H1 (cell line): ENCODE measurements at regions not wholly inside any gene's neighbourhood (a gene's known extent, or its start where the extent isn't known, plus 50 kb on each side); places are given as distances from the start of the nearest gene placed in this dataset.

Source experiments
- CTCF ChIA-PET: fragments of 300-600 bp; sonication (Branson Sonifier 250); formaldehyde crosslinking; loops from one replicate; lab custom pipeline; 2021; ENCODE audit not compliant: partially characterized antibody; lab: Charles Lee
- POLR2A ChIA-PET: fragments of 300-600 bp; sonication (Branson Sonifier 250); formaldehyde crosslinking; loops from one replicate; lab custom pipeline; 2021; ENCODE audit warnings: inconsistent platforms; ENCODE audit not compliant: partially characterized antibody; lab: Charles Lee
- DNase-seq, 2 experiments: peaks; one replicate each; pipeline versions ENCODE4 v3.0.0 to v3.0.0-alpha.2; 2010 to 2022; ENCODE audit warnings: low spot score in 2 of 2, low read depth in 1 of 2, mixed read lengths in 1 of 2
- FAIRE-seq: peaks from 2 replicates; lab custom pipeline; 2011; peaks lifted over from hg19 to GRCh38; lab: Jason Lieb, UNC
- H2AFZ ChIP-seq: 2 replicates; pipeline ENCODE4 v1.8.1; 2012; ENCODE audit warnings: low read length, inconsistent platforms
- H2AK5ac ChIP-seq: 2 replicates; pipeline ENCODE4 v1.6.1; 2013; ENCODE audit warnings: low read depth, low read length
- H2BK120ac ChIP-seq: replicated peaks from 2 replicates; pipeline ENCODE3; 2013; ENCODE audit warnings: low read depth, low read length, inconsistent platforms
- H2BK12ac ChIP-seq: 2 replicates; pipeline ENCODE4 v1.6.1; 2013; ENCODE audit warnings: low read depth, low read length
- H2BK15ac ChIP-seq: 2 replicates; pipeline ENCODE4 v1.6.1; 2013; ENCODE audit warnings: low read length
- H2BK20ac ChIP-seq: 2 replicates; pipeline ENCODE4 v1.6.1; 2013; ENCODE audit warnings: low read length
- H2BK5ac ChIP-seq: 2 replicates; pipeline ENCODE4 v1.6.1; 2013; ENCODE audit warnings: low read depth, low read length
- H3K14ac ChIP-seq: 2 replicates; pipeline ENCODE4 v1.6.1; 2013; ENCODE audit warnings: inconsistent platforms; ENCODE audit not compliant: insufficient read length
- H3K18ac ChIP-seq: 2 replicates; pipeline ENCODE4 v1.6.1; 2013; ENCODE audit warnings: low read length; ENCODE audit errors: extremely low read depth
- H3K23ac ChIP-seq: 2 replicates; pipeline ENCODE4 v1.6.1; 2013; ENCODE audit warnings: inconsistent platforms; ENCODE audit not compliant: insufficient read length
- H3K23me2 ChIP-seq: 2 replicates; pipeline ENCODE4 v1.6.1; 2013; ENCODE audit warnings: low read depth, low read length
- H3K27ac ChIP-seq: 2 replicates; pipeline ENCODE4 v1.6.1; 2011; ENCODE audit warnings: low read depth, low read length, inconsistent platforms
- H3K27me3 ChIP-seq, 4 experiments: replicated peaks in 1 of 4; 1 replicate in 1 of 4; 2 replicates in 3 of 4; pipeline versions ENCODE4 v1.6.1 to v1.8.1; 2011 to 2013; ENCODE audit warnings: low read length in 3 of 4, mild to moderate bottlenecking in 3 of 4, inconsistent platforms in 2 of 4, mixed read lengths in 2 of 4, moderate library complexity in 1 of 4; ENCODE audit not compliant: control insufficient read depth in 3 of 4, insufficient read depth in 3 of 4; ENCODE audit errors: extremely low read depth in 1 of 4
- H3K36me3 ChIP-seq, 4 experiments: 2 replicates each; pipeline versions ENCODE4 v1.6.1 to v1.8.1; 2011 to 2013; ENCODE audit warnings: mild to moderate bottlenecking in 4 of 4, low read length in 3 of 4, moderate library complexity in 2 of 4, control low read depth in 1 of 4, inconsistent platforms in 1 of 4; ENCODE audit not compliant: insufficient read depth in 4 of 4, control insufficient read depth in 2 of 4
- H3K4ac ChIP-seq: replicated peaks from 2 replicates; pipeline ENCODE3; 2013; ENCODE audit warnings: low read length, low read depth, mixed read lengths, inconsistent platforms; ENCODE audit not compliant: insufficient read length
- H3K4me1 ChIP-seq, 4 experiments: replicated peaks in 1 of 4; 1 replicate in 1 of 4; 2 replicates in 3 of 4; pipeline versions ENCODE4 v1.6.1 to v1.8.1; 2011 to 2013; ENCODE audit warnings: low read length in 3 of 4, inconsistent platforms in 2 of 4, mixed read lengths in 1 of 4; ENCODE audit not compliant: insufficient read depth in 4 of 4, control insufficient read depth in 3 of 4
- H3K4me2 ChIP-seq, 2 experiments: 2 replicates each; pipeline versions ENCODE4 v1.6.1 to v1.8.1; 2011 to 2013; ENCODE audit warnings: low read depth in 2 of 2, low read length in 2 of 2, control low read depth in 1 of 2, inconsistent platforms in 1 of 2, mild to moderate bottlenecking in 1 of 2; ENCODE audit not compliant: insufficient read depth in 1 of 2
- H3K4me3 ChIP-seq, 4 experiments: fragments of 200-600, 300-600 bp in 1 of 4; sonication (generic), shearing (Covaris generic), sonication (Bioruptor Twin) in 1 of 4; 2 replicates each; pipeline versions ENCODE4 v1.5.1 to v1.8.1; 2011 to 2016; ENCODE audit warnings: low read length in 4 of 4, low read depth in 3 of 4, control low read depth in 2 of 4, inconsistent platforms in 2 of 4, mild to moderate bottlenecking in 2 of 4, mixed read lengths in 1 of 4, moderate library complexity in 1 of 4; ENCODE audit not compliant: insufficient read depth in 2 of 4; ENCODE audit errors: extremely low read depth in 1 of 4
- H3K56ac ChIP-seq: replicated peaks from 2 replicates; pipeline ENCODE3; 2013; ENCODE audit warnings: low read depth, mild to moderate bottlenecking, mixed read lengths, low read length, inconsistent platforms; ENCODE audit not compliant: insufficient read length
- H3K79me1 ChIP-seq: 2 replicates; pipeline ENCODE4 v1.6.1; 2013; ENCODE audit warnings: low read depth, low read length, control low read depth
- H3K79me2 ChIP-seq, 2 experiments: 2 replicates each; pipeline versions ENCODE4 v1.6.1 to v1.8.1; 2012 to 2013; ENCODE audit warnings: low read length in 2 of 2, mild to moderate bottlenecking in 2 of 2, inconsistent platforms in 1 of 2; ENCODE audit not compliant: insufficient read depth in 2 of 2, control insufficient read depth in 1 of 2
- H3K9ac ChIP-seq, 4 experiments: replicated peaks in 1 of 4; 1 replicate in 1 of 4; 2 replicates in 3 of 4; pipeline versions ENCODE4 v1.6.1 to v1.8.1; 2011 to 2013; ENCODE audit warnings: low read depth in 3 of 4, low read length in 3 of 4, control low read depth in 2 of 4, mild to moderate bottlenecking in 2 of 4, moderate library complexity in 2 of 4, inconsistent platforms in 1 of 4; ENCODE audit errors: extremely low read depth in 1 of 4
- H3K9me3 ChIP-seq, 2 experiments: 2 replicates each; pipeline versions ENCODE4 v1.6.1 to v1.8.1; 2012 to 2013; ENCODE audit warnings: mild to moderate bottlenecking in 2 of 2, moderate library complexity in 2 of 2, control low read depth in 1 of 2, inconsistent platforms in 1 of 2, low read depth in 1 of 2, low read length in 1 of 2, mixed read lengths in 1 of 2; ENCODE audit not compliant: insufficient read depth in 2 of 2
- H4K20me1 ChIP-seq, 2 experiments: replicated peaks in 1 of 2; 2 replicates each; pipeline versions ENCODE3 to v1.8.1; 2011 to 2013; ENCODE audit warnings: inconsistent platforms in 2 of 2, low read length in 2 of 2, mild to moderate bottlenecking in 1 of 2; ENCODE audit not compliant: insufficient read depth in 2 of 2, control insufficient read depth in 1 of 2
- H4K5ac ChIP-seq: 2 replicates; pipeline ENCODE4 v1.6.1; 2013; ENCODE audit warnings: low read length, low read depth, mixed read lengths, inconsistent platforms; ENCODE audit not compliant: insufficient read length
- H4K8ac ChIP-seq: 2 replicates; pipeline ENCODE4 v1.8.0; 2013; ENCODE audit warnings: mild to moderate bottlenecking, moderate library complexity, low read length, inconsistent platforms; ENCODE audit not compliant: insufficient read depth; ENCODE audit errors: extremely low read depth
- H4K91ac ChIP-seq: replicated peaks from 2 replicates; pipeline ENCODE3; 2013; ENCODE audit warnings: low read length, mixed read lengths, inconsistent platforms; ENCODE audit not compliant: insufficient read length
- ASH2L ChIP-seq: fragments of 200-600, 300-600 bp; sonication (generic); IDR thresholded peaks from one replicate; pipeline ENCODE4 v1.7.1; 2017; ENCODE audit warnings: low read length
- BCL11A ChIP-seq, 2 experiments: IDR thresholded peaks; one replicate each; pipeline ENCODE4 v1.6.1; 2011; ENCODE audit warnings: low read depth in 2 of 2, low read length in 2 of 2, mild to moderate bottlenecking in 2 of 2
- EGR1 ChIP-seq: IDR thresholded peaks from 2 replicates; pipeline ENCODE4 v1.6.1; 2011; ENCODE audit warnings: low read depth, low read length, borderline replicate concordance
- EP300 ChIP-seq, 2 experiments: IDR thresholded peaks; 1 replicate in 1 of 2; 2 replicates in 1 of 2; pipeline ENCODE4 v1.6.1; 2011 to 2012; ENCODE audit warnings: low read depth in 2 of 2, low read length in 2 of 2, mild to moderate bottlenecking in 2 of 2, borderline replicate concordance in 1 of 2, inconsistent platforms in 1 of 2, moderate library complexity in 1 of 2
- EZH2 ChIP-seq: fragments of 200-600 bp; sonication (generic); IDR thresholded peaks from 2 replicates; pipeline ENCODE4 v1.7.1; 2012; ENCODE audit warnings: low read depth, mild to moderate bottlenecking, moderate library complexity, low read length, inconsistent platforms; ENCODE audit not compliant: severe bottlenecking
- FOSL1 ChIP-seq: IDR thresholded peaks from 2 replicates; pipeline ENCODE4 v1.6.1; 2011; ENCODE audit warnings: mild to moderate bottlenecking, low read depth, low read length, moderate library complexity; ENCODE audit not compliant: insufficient read depth
- GABPA ChIP-seq: IDR thresholded peaks from 2 replicates; pipeline ENCODE4 v1.6.1; 2011; ENCODE audit warnings: mild to moderate bottlenecking, low read length, moderate library complexity, borderline replicate concordance; ENCODE audit not compliant: insufficient read depth
- HDAC2 ChIP-seq, 2 experiments: fragments of 300-600 bp in 1 of 2; sonication (generic) in 1 of 2; IDR thresholded peaks; 2 replicates each; pipeline ENCODE4 v1.6.1; 2011 to 2012; ENCODE audit warnings: low read depth in 2 of 2, low read length in 2 of 2, mild to moderate bottlenecking in 2 of 2, moderate library complexity in 2 of 2, borderline replicate concordance in 1 of 2, inconsistent platforms in 1 of 2
- JUN ChIP-seq: IDR thresholded peaks from 2 replicates; pipeline ENCODE4 v1.6.1; 2011; ENCODE audit warnings: low read depth, mild to moderate bottlenecking, improper control_type of control experiment, low read length
- JUND ChIP-seq: IDR thresholded peaks from 2 replicates; pipeline ENCODE4 v1.6.1; 2011; ENCODE audit warnings: mild to moderate bottlenecking, improper control_type of control experiment, low read length
- KDM4A ChIP-seq: IDR thresholded peaks from one replicate; pipeline ENCODE4 v1.7.1; 2012; ENCODE audit warnings: low read depth, mild to moderate bottlenecking, moderate library complexity, low read length, inconsistent platforms; ENCODE audit not compliant: severe bottlenecking
- RAD21 ChIP-seq, 2 experiments: IDR thresholded peaks in 1 of 2; conservative IDR thresholded peaks in 1 of 2; 2 replicates each; pipeline ENCODE4 v1.6.1; 2011; ENCODE audit warnings: low read depth in 2 of 2, low read length in 2 of 2, improper control_type of control experiment in 1 of 2, inconsistent platforms in 1 of 2, mild to moderate bottlenecking in 1 of 2, moderate library complexity in 1 of 2
- SIN3A ChIP-seq, 2 experiments: IDR thresholded peaks in 1 of 2; conservative IDR thresholded peaks in 1 of 2; 2 replicates each; pipeline ENCODE4 v1.6.1; 2011 to 2012; ENCODE audit warnings: low read length in 2 of 2, improper control_type of control experiment in 1 of 2, low read depth in 1 of 2, mild to moderate bottlenecking in 1 of 2
- SUZ12 ChIP-seq: fragments of 200-600 bp; sonication (generic); IDR thresholded peaks from 2 replicates; pipeline ENCODE4 v1.6.1; 2012; ENCODE audit warnings: mild to moderate bottlenecking, inconsistent platforms, low read length, moderate library complexity, mixed read lengths
- WGBS, 2 experiments: shearing (Covaris generic) in 1 of 2; methylation state at CpG; one replicate each; pipeline versions ENCODE4 v1.1.6 to v1.1.7; 2013 to 2015; ENCODE audit warnings: low lambda C conversion rate in 2 of 2, mixed read lengths in 2 of 2, inconsistent platforms in 1 of 2, low coverage in 1 of 2, missing lambda C conversion rate in 1 of 2; ENCODE audit not compliant: insufficient replicate concordance in 2 of 2, insufficient coverage in 1 of 2, insufficient read length in 1 of 2; ENCODE audit errors: extremely low coverage in 1 of 2, missing lambda C conversion rate in 1 of 2; 5-methylcytosine and 5-hydroxymethylcytosine counted together

- POLR2A ChIA-PET: no interaction called here
- FAIRE-seq: no peak
- TF ChIP-seq JUN: no peak
- TF ChIP-seq JUND: no peak
- TF ChIP-seq GABPA: no peak
- no peak for TF ChIP-seq EP300 (IDR thresholded peaks at IDR 0.05; ENCODE audit: borderline replicate concordance in 1 of 2, low read depth in 2 of 2, low read length in 2 of 2)
- TF ChIP-seq RAD21 (IDR thresholded peaks at IDR 0.05 in 1 of 2, conservative IDR thresholded peaks at IDR 0.05 in 1 of 2; ENCODE audit: low read depth in 2 of 2, low read length in 2 of 2): no peak
- no peak for TF ChIP-seq EZH2
- no peak for TF ChIP-seq ASH2L
- TF ChIP-seq FOSL1: no peak
- TF ChIP-seq HDAC2 (IDR thresholded peaks at IDR 0.05; ENCODE audit: borderline replicate concordance in 1 of 2, low read depth in 2 of 2, low read length in 2 of 2): no peak
- TF ChIP-seq EGR1: no peak
- TF ChIP-seq SIN3A (conservative IDR thresholded peaks at IDR 0.05 in 1 of 2, IDR thresholded peaks at IDR 0.05 in 1 of 2; ENCODE audit: low read depth in 1 of 2, low read length in 2 of 2): no peak
- TF ChIP-seq BCL11A (IDR thresholded peaks at IDR 0.05; ENCODE audit: low read depth in 2 of 2, low read length in 2 of 2): no peak
- TF ChIP-seq KDM4A: no peak
- no peak for TF ChIP-seq SUZ12
Measured at GRCh38 chr4:117311215-117311614, 225.8 kb upstream of the TRAM1L1 start.

More at GRCh38 chr4:117311215-117311614, 225.8 kb upstream of the TRAM1L1 start:
- H4K8ac ChIP-seq: no peak overlapping the region
- H3K9ac ChIP-seq: no peak overlapping the region
- H3K14ac ChIP-seq: no peak overlapping the region
- H3K79me1 ChIP-seq: no peaks in the 10 kb centered on the region
- no peaks in the 10 kb centered on the region for H3K36me3 ChIP-seq
- no peak overlapping the region for H3K4me2 ChIP-seq
- H2BK12ac ChIP-seq: no peak overlapping the region
- WGBS, 2 experiments: 93% methylated on average over 2 of the region's 2 CpGs; no CpG with 5 or more reads in 1 of the 2 experiments
- no peak overlapping the region for H2AFZ ChIP-seq
- H3K79me2 ChIP-seq: no peaks in the 10 kb centered on the region
- no peak overlapping the region for H3K18ac ChIP-seq
- CTCF ChIA-PET: interaction anchor here (0.6 kb wide), 1 partner anchor 784 kb away, joined by 3 read pairs; no protein-coding TSS in a partner anchor
- DNase-seq: no peak
- H2BK15ac ChIP-seq: no peak overlapping the region
- no peak overlapping the region for H4K91ac ChIP-seq
- H2BK20ac ChIP-seq: no peak overlapping the region
- H4K5ac ChIP-seq: no peak overlapping the region
- H2AK5ac ChIP-seq: no peak overlapping the region
- no peak overlapping the region for H3K4me3 ChIP-seq
- H4K20me1 ChIP-seq: no peaks in the 10 kb centered on the region
- no peak overlapping the region for H3K27ac ChIP-seq
- no peaks in the 10 kb centered on the region for H3K9me3 ChIP-seq
- no peaks in the 10 kb centered on the region for H3K23me2 ChIP-seq
- H3K4me1 ChIP-seq: no peaks in the 10 kb centered on the region
- no peak overlapping the region for H2BK120ac ChIP-seq
- no peak overlapping the region for H2BK5ac ChIP-seq
- no peak overlapping the region for H3K56ac ChIP-seq
- H3K27me3 ChIP-seq: no peaks in the 10 kb centered on the region
- no peak overlapping the region for H3K23ac ChIP-seq
- H3K4ac ChIP-seq: no peak overlapping the region
